ENCODE measurements at regions not wholly inside any gene's neighbourhood (a gene's known extent, or its start where the extent isn't known, plus 50 kb on each side); places are given as distances from the start of the nearest gene placed in this dataset.

DNA sequence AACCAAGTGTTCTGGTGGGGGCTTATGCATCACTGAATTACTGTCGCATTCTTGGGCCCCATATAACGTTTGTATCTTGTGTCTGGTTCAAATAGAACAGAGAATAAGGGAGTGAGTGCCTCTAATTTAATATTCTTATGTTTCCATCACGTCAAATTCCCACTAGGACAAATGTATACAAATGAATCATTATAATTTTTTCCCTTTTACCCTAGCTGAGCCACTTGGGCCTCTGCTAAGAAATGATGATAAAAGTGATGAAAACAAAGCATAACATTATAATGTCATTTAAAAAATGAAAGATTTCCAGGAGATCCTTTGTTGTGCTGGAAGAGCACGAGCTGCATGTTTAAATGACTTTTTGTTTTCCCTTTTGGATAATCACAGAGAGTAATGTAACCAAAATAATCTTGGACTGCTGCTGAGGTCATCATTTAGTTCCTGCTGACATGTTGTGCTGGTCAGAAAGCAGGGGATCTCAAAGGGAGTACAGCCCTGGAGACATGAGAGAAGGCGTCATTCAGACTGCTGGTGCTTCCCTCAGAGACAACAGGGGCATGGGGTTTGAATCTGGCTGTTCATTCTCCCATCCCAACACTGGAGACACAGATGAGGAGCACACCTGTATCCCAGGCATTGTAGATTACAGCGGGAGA lies 105.1 kb upstream of the SCOC start (continued):
- TF ChIP-seq, protein P1, sequence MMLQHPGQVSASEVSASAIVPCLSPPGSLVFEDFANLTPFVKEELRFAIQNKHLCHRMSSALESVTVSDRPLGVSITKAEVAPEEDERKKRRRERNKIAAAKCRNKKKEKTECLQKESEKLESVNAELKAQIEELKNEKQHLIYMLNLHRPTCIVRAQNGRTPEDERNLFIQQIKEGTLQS (IDR thresholded peaks at IDR 0.05), result no peak
- TF ChIP-seq CEBPB (IDR thresholded peaks at IDR 0.05; ENCODE audit: low read depth), result no peak
- no peak for TF ChIP-seq TCF7L2 (IDR thresholded peaks at IDR 0.05; ENCODE audit: borderline replicate concordance, extremely low read depth, insufficient read depth, insufficient read length)
- no peak for TF ChIP-seq EGR1 (IDR thresholded peaks at IDR 0.05; ENCODE audit: low read depth)
- TF ChIP-seq, protein P2, sequence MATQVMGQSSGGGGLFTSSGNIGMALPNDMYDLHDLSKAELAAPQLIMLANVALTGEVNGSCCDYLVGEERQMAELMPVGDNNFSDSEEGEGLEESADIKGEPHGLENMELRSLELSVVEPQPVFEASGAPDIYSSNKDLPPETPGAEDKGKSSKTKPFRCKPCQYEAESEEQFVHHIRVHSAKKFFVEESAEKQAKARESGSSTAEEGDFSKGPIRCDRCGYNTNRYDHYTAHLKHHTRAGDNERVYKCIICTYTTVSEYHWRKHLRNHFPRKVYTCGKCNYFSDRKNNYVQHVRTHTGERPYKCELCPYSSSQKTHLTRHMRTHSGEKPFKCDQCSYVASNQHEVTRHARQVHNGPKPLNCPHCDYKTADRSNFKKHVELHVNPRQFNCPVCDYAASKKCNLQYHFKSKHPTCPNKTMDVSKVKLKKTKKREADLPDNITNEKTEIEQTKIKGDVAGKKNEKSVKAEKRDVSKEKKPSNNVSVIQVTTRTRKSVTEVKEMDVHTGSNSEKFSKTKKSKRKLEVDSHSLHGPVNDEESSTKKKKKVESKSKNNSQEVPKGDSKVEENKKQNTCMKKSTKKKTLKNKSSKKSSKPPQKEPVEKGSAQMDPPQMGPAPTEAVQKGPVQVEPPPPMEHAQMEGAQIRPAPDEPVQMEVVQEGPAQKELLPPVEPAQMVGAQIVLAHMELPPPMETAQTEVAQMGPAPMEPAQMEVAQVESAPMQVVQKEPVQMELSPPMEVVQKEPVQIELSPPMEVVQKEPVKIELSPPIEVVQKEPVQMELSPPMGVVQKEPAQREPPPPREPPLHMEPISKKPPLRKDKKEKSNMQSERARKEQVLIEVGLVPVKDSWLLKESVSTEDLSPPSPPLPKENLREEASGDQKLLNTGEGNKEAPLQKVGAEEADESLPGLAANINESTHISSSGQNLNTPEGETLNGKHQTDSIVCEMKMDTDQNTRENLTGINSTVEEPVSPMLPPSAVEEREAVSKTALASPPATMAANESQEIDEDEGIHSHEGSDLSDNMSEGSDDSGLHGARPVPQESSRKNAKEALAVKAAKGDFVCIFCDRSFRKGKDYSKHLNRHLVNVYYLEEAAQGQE (IDR thresholded peaks at IDR 0.05; ENCODE audit: low read depth), result no peak

DNA sequence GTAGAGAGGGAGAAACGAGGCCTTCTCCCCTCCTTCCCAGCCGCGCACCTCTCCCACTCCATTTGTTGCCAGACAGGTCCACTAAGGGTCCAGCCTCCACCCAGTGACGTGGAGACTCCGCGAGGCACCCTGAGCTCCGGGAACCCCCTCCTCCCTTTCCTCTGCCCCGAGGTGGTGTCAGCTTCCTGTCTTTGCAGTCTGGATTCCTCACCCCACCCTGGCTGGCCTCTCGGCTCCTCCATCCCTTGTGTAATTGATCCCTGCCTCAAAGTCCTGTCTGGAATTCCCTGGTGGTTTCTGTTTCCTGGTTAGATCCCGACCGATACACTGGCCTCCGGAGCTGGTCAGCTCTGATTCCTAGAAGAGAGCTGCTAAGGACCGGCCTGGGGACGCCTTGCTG lies 105.9 kb upstream of the SCOC start:
- ChIA-PET POLR2A (no interaction called here), RAD21 (ENCODE audit: low non-redundant PET in 1 of 2, low total read pairs in 2 of 2, uncharacterized antibody in 2 of 2, unreplicated experiment in 2 of 2) (no interaction called here), CTCF (interaction anchor here (2.1 kb wide), 1 partner anchor 14 kb away, joined by 8 read pairs; no protein-coding TSS in a partner anchor)
- Histone ChIP-seq H3K36me3 (ENCODE audit: control insufficient read depth in 1 of 2, insufficient read depth in 2 of 2, low read length in 2 of 2) (no peaks in the 10 kb centered on the region), H3K9me2 (ENCODE audit: insufficient read depth) (no peaks in the 10 kb centered on the region), H3K79me2 (ENCODE audit: insufficient read depth, low read length) (no peaks in the 10 kb centered on the region), H3K27me3 (ENCODE audit: insufficient read depth, low read length) (no peaks in the 10 kb centered on the region), H3K4me2 (ENCODE audit: low read length) (no peak overlapping the region), H4K20me1 (ENCODE audit: insufficient read depth) (no peaks in the 10 kb centered on the region), H3K9me3 (ENCODE audit: control insufficient read depth in 1 of 2, insufficient read depth in 1 of 2, low read depth in 1 of 2, low read length in 2 of 2) (no peaks in the 10 kb centered on the region), H3K4me1 (ENCODE audit: control insufficient read depth in 1 of 2, insufficient read depth in 2 of 2, low read length in 2 of 2) (peaks cover 4 to 17% of the 10 kb centered on the region in 2 experiments; a peak in 3 of 4 replicates), H3K4me3 (replicated peaks in 1 of 2; ENCODE audit: low read depth in 1 of 2, low read length in 2 of 2) (no peak overlapping the region), H2AFZ (ENCODE audit: low read depth, low read length, poor library complexity, severe bottlenecking) (no peak overlapping the region), H3K9ac (ENCODE audit: low read length) (no peak overlapping the region), H3K27ac (ENCODE audit: low read depth, low read length) (no peak overlapping the region)
- intact Hi-C loops (cut with micrococcal nuclease), result no loop called here
- no peak for DNase-seq (ENCODE audit: low read depth, low spot score)
- no peak for ATAC-seq
- no TSS peak for BruUV-seq (replicated peaks)
- TF ChIP-seq POLR2A (IDR thresholded peaks at IDR 0.05; ENCODE audit: borderline replicate concordance, extremely low read depth, insufficient read depth, insufficient read length) (no peak), CBX3 (IDR thresholded peaks at IDR 0.05; ENCODE audit: low read depth) (no peak), EZH2 (IDR thresholded peaks at IDR 0.05) (no peak)

All from HCT116 (cell line).